GM23338 (cell line): ENCODE measurements at regions not wholly inside any gene's neighbourhood (a gene's known extent, or its start where the extent isn't known, plus 50 kb on each side); places are given as distances from the start of the nearest gene placed in this dataset.

Experiments used
- ATAC-seq: fragments of 200-7000 bp; cut with Tn5 transposase; 3 replicates; pipeline ENCODE4 v1.9.1; 2020
- DNase-seq: peaks from one replicate; pipeline ENCODE4 v3.0.0-alpha.2; 2015; ENCODE audit warnings: low spot score
- H2AFZ ChIP-seq: fragments of 200-600 bp; sonication (generic); 2 replicates; pipeline ENCODE4 v1.8.0; 2016; ENCODE audit warnings: antibody characterized with exemption, mild to moderate bottlenecking, moderate library complexity
- H3F3A ChIP-seq: fragments of 200-600 bp; sonication (generic); replicated peaks from 2 replicates; pipeline ENCODE4 v1.8.0; 2017; ENCODE audit warnings: antibody characterized with exemption, mixed run types, low read depth
- H3K27ac ChIP-seq: fragments of 200-600 bp; sonication (generic); 2 replicates; pipeline ENCODE4 v1.6.1; 2016; ENCODE audit warnings: low read depth
- H3K27me3 ChIP-seq: fragments of 200-600 bp; sonication (generic); 2 replicates; pipeline ENCODE4 v1.8.0; 2016; ENCODE audit warnings: mild to moderate bottlenecking, mixed run types, moderate library complexity; ENCODE audit not compliant: insufficient read depth
- H3K36me3 ChIP-seq: fragments of 200-600 bp; sonication (generic); 2 replicates; pipeline ENCODE4 v1.8.0; 2016; ENCODE audit warnings: mild to moderate bottlenecking; ENCODE audit not compliant: insufficient read depth
- H3K4me1 ChIP-seq: fragments of 200-600 bp; sonication (generic); 2 replicates; pipeline ENCODE4 v1.8.0; 2016; ENCODE audit warnings: mild to moderate bottlenecking, moderate library complexity; ENCODE audit not compliant: insufficient read depth
- H3K4me2 ChIP-seq: fragments of 200-600 bp; sonication (generic); 2 replicates; pipeline ENCODE4 v1.7.1; 2017; ENCODE audit warnings: mixed run types
- H3K4me3 ChIP-seq: fragments of 200-600 bp; sonication (generic); 2 replicates; pipeline ENCODE4 v1.6.1; 2016; ENCODE audit warnings: mixed run types
- H3K79me2 ChIP-seq: fragments of 200-600 bp; sonication (generic); replicated peaks from 2 replicates; pipeline ENCODE4 v1.8.0; 2017; ENCODE audit warnings: mild to moderate bottlenecking; ENCODE audit not compliant: insufficient read depth
- H3K9me2 ChIP-seq: fragments of 200-600 bp; sonication (generic); 2 replicates; pipeline ENCODE4 v1.8.0; 2017; ENCODE audit not compliant: insufficient read depth
- H4K20me1 ChIP-seq: fragments of 200-600 bp; sonication (generic); replicated peaks from 2 replicates; pipeline ENCODE4 v1.8.0; 2017; ENCODE audit warnings: mild to moderate bottlenecking; ENCODE audit not compliant: insufficient read depth
- H3K27ac Mint-ChIP-seq: 2 replicates; pipeline ENCODE4 v1.8.0; 2020; ENCODE audit warnings: inconsistent platforms, mild to moderate bottlenecking, moderate library complexity, mixed read lengths
- H3K27me3 Mint-ChIP-seq: 3 replicates; pipeline ENCODE4 v1.8.0; 2022; ENCODE audit warnings: low read depth, mild to moderate bottlenecking, moderate library complexity, mixed read lengths, inconsistent platforms; ENCODE audit not compliant: insufficient read depth, poor library complexity
- H3K36me3 Mint-ChIP-seq: 3 replicates; pipeline ENCODE4 v1.8.0; 2021; ENCODE audit warnings: low read depth, mild to moderate bottlenecking, inconsistent platforms, moderate library complexity, mixed read lengths
- H3K4me1 Mint-ChIP-seq: 3 replicates; pipeline ENCODE4 v1.8.0; 2020; ENCODE audit warnings: mild to moderate bottlenecking, inconsistent platforms, mixed read lengths
- H3K4me3 Mint-ChIP-seq: 3 replicates; pipeline ENCODE4 v1.8.0; 2021; ENCODE audit warnings: moderate library complexity, mild to moderate bottlenecking, inconsistent platforms, mixed read lengths
- H3K9me3 Mint-ChIP-seq: 3 replicates; pipeline ENCODE4 v1.8.0; 2020; ENCODE audit warnings: moderate library complexity, mild to moderate bottlenecking, inconsistent platforms, mixed read lengths
- CREB1 ChIP-seq: fragments of 250-450 bp; sonication (Bioruptor Pico); IDR thresholded peaks from 2 replicates; pipeline ENCODE4 v1.5.0; 2020; ENCODE audit warnings: low read depth, mild to moderate bottlenecking, moderate library complexity
- EZH2 ChIP-seq: fragments of 200-600 bp; sonication (generic); IDR thresholded peaks from one replicate; pipeline ENCODE4 v1.8.0; 2017; ENCODE audit warnings: antibody characterized with exemption, mild to moderate bottlenecking, low read depth; ENCODE audit not compliant: unreplicated experiment
- EZH2phosphoT487 ChIP-seq: fragments of 200-600 bp; sonication (generic); IDR thresholded peaks from one replicate; pipeline ENCODE4 v1.8.1; 2018; ENCODE audit warnings: antibody characterized with exemption; ENCODE audit not compliant: unreplicated experiment
- NANOG ChIP-seq: IDR thresholded peaks from 2 replicates; pipeline ENCODE4 v1.6.1; 2016; ENCODE audit warnings: antibody characterized with exemption, borderline replicate concordance
- POLR2AphosphoS5 ChIP-seq: IDR thresholded peaks from 2 replicates; pipeline ENCODE4 v1.6.1; 2016; ENCODE audit warnings: antibody characterized with exemption, low read depth
- STAT1 ChIP-seq: IDR thresholded peaks from one replicate; pipeline ENCODE4 v1.6.1; 2016; ENCODE audit warnings: antibody characterized with exemption; ENCODE audit not compliant: unreplicated experiment
- ZNF114 ChIP-seq: fragments of 250-450 bp; sonication (Bioruptor Pico); IDR thresholded peaks from 2 replicates; pipeline ENCODE4 v1.5.0; 2020; ENCODE audit warnings: mild to moderate bottlenecking, moderate library complexity
- ZNF331 ChIP-seq: fragments of 250-450 bp; sonication (Bioruptor Pico); IDR thresholded peaks from 2 replicates; pipeline ENCODE4 v1.5.0; 2020; ENCODE audit warnings: low read depth, mild to moderate bottlenecking, moderate library complexity
- TF ChIP-seq, protein P1 (sequence below), 2 experiments: fragments of 200-600 bp in 1 of 2; sonication (generic) in 1 of 2; conservative IDR thresholded peaks; 2 replicates each; pipeline versions ENCODE4 v1.5.1 to v1.6.1; 2016 to 2017; ENCODE audit warnings: antibody characterized with exemption in 2 of 2, low read depth in 2 of 2, mild to moderate bottlenecking in 2 of 2, moderate library complexity in 1 of 2
- TF ChIP-seq, protein P2 (sequence below): IDR thresholded peaks from one replicate; pipeline ENCODE4 v1.6.1; 2018; ENCODE audit warnings: antibody characterized with exemption; ENCODE audit not compliant: unreplicated experiment
- TF ChIP-seq, protein P3 (sequence below): IDR thresholded peaks from 2 replicates; pipeline ENCODE4 v1.6.1; 2016; ENCODE audit warnings: antibody characterized with exemption

DNA sequence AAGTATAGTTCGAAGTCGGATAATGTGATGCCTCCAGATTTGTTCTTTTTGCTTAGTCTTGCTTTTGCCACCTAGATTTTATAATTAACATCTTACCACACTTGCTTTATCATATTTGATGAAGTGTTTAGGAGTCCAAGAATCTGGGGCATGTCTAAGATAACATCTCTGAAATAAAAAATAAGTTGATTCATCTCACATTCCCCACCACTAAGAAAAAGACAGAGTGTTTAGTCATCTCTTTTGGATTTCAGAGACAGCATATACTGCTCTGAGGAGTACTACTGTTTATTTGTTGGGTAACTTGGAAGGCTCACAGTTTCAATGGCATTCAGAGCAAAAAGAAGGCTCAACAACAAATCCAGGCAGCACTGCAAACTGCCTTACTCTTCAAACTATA lies 324.2 kb upstream of the ATP11B start:
- no peak overlapping the region for H2AFZ ChIP-seq
- no peaks in the 10 kb centered on the region for H3K79me2 ChIP-seq
- no peaks in the 10 kb centered on the region for H3K4me1 Mint-ChIP-seq
- ATAC-seq (no peak), DNase-seq (no peak)
- H3K4me3 ChIP-seq = no peak overlapping the region
- no peaks in the 10 kb centered on the region for H3K4me1 ChIP-seq
- TF ChIP-seq, protein P1, sequence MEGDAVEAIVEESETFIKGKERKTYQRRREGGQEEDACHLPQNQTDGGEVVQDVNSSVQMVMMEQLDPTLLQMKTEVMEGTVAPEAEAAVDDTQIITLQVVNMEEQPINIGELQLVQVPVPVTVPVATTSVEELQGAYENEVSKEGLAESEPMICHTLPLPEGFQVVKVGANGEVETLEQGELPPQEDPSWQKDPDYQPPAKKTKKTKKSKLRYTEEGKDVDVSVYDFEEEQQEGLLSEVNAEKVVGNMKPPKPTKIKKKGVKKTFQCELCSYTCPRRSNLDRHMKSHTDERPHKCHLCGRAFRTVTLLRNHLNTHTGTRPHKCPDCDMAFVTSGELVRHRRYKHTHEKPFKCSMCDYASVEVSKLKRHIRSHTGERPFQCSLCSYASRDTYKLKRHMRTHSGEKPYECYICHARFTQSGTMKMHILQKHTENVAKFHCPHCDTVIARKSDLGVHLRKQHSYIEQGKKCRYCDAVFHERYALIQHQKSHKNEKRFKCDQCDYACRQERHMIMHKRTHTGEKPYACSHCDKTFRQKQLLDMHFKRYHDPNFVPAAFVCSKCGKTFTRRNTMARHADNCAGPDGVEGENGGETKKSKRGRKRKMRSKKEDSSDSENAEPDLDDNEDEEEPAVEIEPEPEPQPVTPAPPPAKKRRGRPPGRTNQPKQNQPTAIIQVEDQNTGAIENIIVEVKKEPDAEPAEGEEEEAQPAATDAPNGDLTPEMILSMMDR (conservative IDR thresholded peaks at IDR 0.05; ENCODE audit: low read depth in 2 of 2) = no peak
- no peak for TF ChIP-seq ZNF114
- H3K9me2 ChIP-seq = no peaks in the 10 kb centered on the region
- no peaks in the 10 kb centered on the region for H3K27me3 Mint-ChIP-seq
- no peaks in the 10 kb centered on the region for H3K27me3 ChIP-seq
- H3K9me3 Mint-ChIP-seq = no peaks in the 10 kb centered on the region
- H3F3A ChIP-seq = no peaks in the 10 kb centered on the region
- no peak overlapping the region for H3K27ac ChIP-seq
- H3K36me3 Mint-ChIP-seq = no peaks in the 10 kb centered on the region
- H4K20me1 ChIP-seq = no peaks in the 10 kb centered on the region
- no peak overlapping the region for H3K27ac Mint-ChIP-seq
- H3K36me3 ChIP-seq = no peaks in the 10 kb centered on the region
- H3K4me3 Mint-ChIP-seq = no peak overlapping the region
- no peak overlapping the region for H3K4me2 ChIP-seq

DNA sequence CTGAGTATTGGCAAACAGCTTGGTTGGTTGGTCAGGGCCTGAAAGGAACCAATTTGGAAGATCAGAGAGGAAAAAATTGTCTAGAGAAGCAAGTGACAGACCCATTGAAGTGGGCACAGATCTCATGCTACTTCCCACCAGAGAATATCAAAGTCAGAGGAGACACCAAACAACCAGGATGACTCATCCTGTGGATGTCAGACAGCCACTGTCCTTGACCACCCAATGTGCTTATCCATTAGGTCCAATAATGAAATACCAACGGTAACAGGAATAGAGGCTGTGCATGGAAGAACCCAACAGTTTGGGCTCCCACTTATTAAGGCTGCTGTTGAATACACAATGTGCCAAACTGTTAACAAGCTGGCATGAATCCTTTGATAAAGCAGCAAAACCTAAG lies 323.1 kb upstream of the ATP11B start:
- Histone ChIP-seq H3K79me2 (no peaks in the 10 kb centered on the region), H3K4me2 (no peak overlapping the region), H2AFZ (no peak overlapping the region), H3K27me3 (no peaks in the 10 kb centered on the region), H3K4me3 (no peak overlapping the region), H3F3A (no peaks in the 10 kb centered on the region), H3K27ac (no peak overlapping the region), H3K4me1 (no peaks in the 10 kb centered on the region), H3K9me2 (no peaks in the 10 kb centered on the region), H3K36me3 (no peaks in the 10 kb centered on the region), H4K20me1 (no peaks in the 10 kb centered on the region)
- no peak for ATAC-seq
- Mint-ChIP-seq H3K36me3 (no peaks in the 10 kb centered on the region), H3K9me3 (no peaks in the 10 kb centered on the region), H3K27ac (no peak overlapping the region), H3K4me3 (no peak overlapping the region), H3K4me1 (no peaks in the 10 kb centered on the region), H3K27me3 (no peaks in the 10 kb centered on the region)
- TF ChIP-seq CREB1 (no peak), POLR2AphosphoS5 (no peak)
- no peak for DNase-seq

DNA sequence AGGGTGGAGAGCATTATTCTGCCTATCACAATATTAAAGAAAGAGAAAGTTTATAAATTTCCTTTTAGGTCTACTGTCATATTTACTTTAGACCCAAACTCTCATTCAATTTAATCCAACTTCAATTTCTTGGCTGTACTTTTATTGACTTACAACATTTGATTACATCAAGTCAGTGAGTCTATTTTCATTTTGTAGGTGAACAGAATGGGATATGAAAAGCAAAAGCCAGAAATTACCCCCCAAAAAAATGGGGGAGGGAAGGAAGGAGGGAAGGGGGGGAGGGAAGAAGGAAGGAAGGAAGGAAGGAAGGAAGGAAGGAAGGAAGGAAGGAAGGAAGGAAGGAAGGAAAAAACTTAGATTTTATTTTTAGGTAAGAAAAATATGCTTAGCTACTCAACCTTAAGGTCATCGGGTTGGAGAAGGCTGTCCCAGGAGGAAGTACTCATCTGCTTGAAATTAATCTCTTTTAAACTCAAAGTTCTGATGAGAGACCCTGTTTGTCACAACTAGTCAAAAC lies 320.1 kb upstream of the ATP11B start:
- DNase-seq (no peak), ATAC-seq (no peak)
- H3K4me3 ChIP-seq = no peak overlapping the region
- no peaks in the 10 kb centered on the region for H3F3A ChIP-seq
- H3K4me2 ChIP-seq = no peak overlapping the region
- no peaks in the 10 kb centered on the region for H3K4me1 ChIP-seq
- H3K36me3 ChIP-seq = no peaks in the 10 kb centered on the region
- no peaks in the 10 kb centered on the region for H3K27me3 Mint-ChIP-seq
- H3K79me2 ChIP-seq = no peaks in the 10 kb centered on the region
- H3K27ac ChIP-seq = no peak overlapping the region
- no peaks in the 10 kb centered on the region for H4K20me1 ChIP-seq
- no peaks in the 10 kb centered on the region for H3K9me3 Mint-ChIP-seq
- no peak overlapping the region for H3K27ac Mint-ChIP-seq
- H3K36me3 Mint-ChIP-seq = no peaks in the 10 kb centered on the region
- no peaks in the 10 kb centered on the region for H3K9me2 ChIP-seq
- no peaks in the 10 kb centered on the region for H3K27me3 ChIP-seq
- H3K4me1 Mint-ChIP-seq = peaks cover 2% of the 10 kb centered on the region; the same call in 1 of the 3 replicates
- no peak overlapping the region for H3K4me3 Mint-ChIP-seq
- H2AFZ ChIP-seq = no peak overlapping the region
- TF ChIP-seq ZNF331 (CRISPR knock-in tag) (no peak), POLR2AphosphoS5 (no peak), STAT1 (no peak), ZNF114 (no peak), NANOG (no peak), EZH2phosphoT487 (no peak), EZH2 (no peak)
- TF ChIP-seq, protein P2, sequence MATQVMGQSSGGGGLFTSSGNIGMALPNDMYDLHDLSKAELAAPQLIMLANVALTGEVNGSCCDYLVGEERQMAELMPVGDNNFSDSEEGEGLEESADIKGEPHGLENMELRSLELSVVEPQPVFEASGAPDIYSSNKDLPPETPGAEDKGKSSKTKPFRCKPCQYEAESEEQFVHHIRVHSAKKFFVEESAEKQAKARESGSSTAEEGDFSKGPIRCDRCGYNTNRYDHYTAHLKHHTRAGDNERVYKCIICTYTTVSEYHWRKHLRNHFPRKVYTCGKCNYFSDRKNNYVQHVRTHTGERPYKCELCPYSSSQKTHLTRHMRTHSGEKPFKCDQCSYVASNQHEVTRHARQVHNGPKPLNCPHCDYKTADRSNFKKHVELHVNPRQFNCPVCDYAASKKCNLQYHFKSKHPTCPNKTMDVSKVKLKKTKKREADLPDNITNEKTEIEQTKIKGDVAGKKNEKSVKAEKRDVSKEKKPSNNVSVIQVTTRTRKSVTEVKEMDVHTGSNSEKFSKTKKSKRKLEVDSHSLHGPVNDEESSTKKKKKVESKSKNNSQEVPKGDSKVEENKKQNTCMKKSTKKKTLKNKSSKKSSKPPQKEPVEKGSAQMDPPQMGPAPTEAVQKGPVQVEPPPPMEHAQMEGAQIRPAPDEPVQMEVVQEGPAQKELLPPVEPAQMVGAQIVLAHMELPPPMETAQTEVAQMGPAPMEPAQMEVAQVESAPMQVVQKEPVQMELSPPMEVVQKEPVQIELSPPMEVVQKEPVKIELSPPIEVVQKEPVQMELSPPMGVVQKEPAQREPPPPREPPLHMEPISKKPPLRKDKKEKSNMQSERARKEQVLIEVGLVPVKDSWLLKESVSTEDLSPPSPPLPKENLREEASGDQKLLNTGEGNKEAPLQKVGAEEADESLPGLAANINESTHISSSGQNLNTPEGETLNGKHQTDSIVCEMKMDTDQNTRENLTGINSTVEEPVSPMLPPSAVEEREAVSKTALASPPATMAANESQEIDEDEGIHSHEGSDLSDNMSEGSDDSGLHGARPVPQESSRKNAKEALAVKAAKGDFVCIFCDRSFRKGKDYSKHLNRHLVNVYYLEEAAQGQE = no peak
- TF ChIP-seq, protein P3, sequence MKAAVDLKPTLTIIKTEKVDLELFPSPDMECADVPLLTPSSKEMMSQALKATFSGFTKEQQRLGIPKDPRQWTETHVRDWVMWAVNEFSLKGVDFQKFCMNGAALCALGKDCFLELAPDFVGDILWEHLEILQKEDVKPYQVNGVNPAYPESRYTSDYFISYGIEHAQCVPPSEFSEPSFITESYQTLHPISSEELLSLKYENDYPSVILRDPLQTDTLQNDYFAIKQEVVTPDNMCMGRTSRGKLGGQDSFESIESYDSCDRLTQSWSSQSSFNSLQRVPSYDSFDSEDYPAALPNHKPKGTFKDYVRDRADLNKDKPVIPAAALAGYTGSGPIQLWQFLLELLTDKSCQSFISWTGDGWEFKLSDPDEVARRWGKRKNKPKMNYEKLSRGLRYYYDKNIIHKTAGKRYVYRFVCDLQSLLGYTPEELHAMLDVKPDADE = no peak
- TF ChIP-seq, protein P1 (conservative IDR thresholded peaks at IDR 0.05; ENCODE audit: low read depth in 2 of 2) = no peak
